ENCODE measurements at regions not wholly inside any gene's neighbourhood (a gene's known extent, or its start where the extent isn't known, plus 50 kb on each side); places are given as distances from the start of the nearest gene placed in this dataset.
A peak's percentile ranks its signal among the peaks of the same experiment; 100 is the strongest.

GRCh38 chr5:67353500-67354450, 157.2 kb upstream of the CD180 start:
- DNase-seq = no peak

DNA sequence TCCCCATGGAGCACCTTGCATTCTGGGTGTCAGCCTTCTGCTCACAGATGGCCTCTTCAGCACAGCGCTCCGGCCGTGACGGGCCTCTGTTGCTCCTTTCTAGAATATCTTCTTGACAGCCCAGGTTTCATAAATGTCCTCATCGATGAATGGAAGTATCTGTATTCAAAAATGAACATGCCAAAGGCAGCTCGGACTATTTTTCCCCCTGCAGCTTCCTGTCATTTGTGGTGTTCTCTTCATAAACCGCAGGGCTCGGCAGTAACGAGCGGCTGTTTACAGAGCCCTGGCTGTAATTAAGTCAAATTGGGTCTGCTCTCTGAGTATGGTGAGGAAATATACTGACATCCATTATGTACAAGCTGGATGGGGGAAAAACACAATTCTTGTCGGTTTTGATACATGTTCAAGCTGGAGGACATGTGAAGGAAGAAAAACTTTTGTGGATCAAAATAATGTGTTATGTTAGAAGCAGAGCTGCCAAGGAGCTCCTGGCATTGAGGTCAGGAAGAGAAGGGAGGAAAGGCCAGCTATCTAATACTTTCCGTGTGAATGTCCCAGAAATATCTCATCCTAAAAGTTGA, 154.1 kb upstream of the CD180 start:
- no peak for DNase-seq

DNA sequence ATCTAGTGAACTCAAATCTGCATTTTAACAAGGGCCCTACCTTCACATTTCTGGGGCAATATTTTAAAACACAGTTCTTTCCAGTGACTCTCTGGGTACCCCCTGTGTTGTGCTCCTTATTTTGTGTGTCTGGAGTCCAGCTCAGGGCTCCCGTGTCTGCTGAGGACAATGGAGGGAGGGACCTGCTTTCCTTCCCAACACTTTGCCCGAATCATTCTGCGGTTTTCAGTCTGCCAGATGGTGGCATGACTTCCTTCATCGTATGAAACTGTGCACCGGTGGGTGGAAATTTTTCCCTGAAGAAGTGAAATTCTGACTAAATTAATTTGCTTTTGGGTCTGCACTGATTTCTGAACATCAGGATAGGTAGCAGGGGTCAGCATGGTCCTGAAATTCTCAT, 153.6 kb upstream of the CD180 start:
- DNase-seq = no peak

DNA sequence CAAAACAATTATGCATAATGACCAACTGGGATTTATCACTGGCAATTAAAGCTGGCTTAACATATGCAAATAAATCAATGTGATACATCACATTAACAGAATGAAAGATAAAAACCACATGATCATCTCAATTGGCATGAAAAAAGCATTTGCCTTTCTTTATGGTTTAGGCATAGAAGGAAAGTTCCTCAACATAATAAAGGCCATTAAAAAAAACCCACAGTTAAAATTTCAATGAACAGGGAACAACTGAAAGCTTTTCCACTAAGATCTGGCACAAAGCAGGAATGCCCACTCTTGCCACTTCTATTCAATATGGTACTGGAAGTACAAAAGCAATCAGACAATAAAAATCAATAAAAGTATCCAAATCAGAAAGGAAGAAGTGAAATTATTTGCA, 151.2 kb upstream of the CD180 start:
- no peak for DNase-seq

GRCh38 chr5:67346611-67347010, 150.0 kb upstream of the CD180 start:
- no peak for DNase-seq

DNA sequence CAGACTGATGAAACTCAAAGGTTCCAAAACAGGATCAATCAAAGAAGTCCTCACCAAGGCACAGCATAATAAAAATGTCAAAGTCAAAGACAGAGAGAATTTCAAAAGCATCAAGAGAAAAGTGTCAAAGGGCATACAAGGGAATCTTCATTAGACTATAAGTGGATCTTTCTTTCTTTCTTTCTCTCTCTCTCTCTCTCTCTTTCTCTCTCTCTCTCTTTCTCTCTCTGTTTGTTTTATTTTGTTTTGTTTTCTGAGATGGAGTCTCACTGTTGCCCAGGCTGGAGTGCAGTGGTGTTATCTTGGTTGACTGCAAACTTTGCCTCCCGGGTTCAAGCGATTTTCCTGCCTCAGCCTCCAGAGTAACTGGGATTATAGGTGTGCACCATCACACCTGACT, 148.3 kb upstream of the CD180 start:
- no peak for DNase-seq

DNA sequence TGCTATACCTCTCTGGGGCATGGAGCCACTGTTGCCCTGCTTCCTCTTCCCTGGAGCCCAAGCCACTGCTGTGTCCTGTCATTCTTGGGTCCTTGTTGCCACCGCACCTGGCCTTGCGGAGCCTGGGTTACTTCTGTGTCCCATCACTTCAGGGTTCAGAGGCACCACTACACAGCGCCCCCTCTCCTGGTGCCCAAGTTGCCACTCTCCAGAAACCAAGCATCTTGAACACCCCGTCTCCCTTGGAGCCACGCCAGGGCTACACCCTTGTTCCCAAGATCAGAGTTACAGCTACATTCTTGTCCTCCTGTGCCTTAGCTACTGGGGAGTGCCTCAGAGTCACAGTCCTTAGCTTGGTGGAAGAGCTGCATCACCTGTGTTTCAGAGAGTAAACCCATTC, 147.2 kb upstream of the CD180 start:
- no peak for DNase-seq

DNA sequence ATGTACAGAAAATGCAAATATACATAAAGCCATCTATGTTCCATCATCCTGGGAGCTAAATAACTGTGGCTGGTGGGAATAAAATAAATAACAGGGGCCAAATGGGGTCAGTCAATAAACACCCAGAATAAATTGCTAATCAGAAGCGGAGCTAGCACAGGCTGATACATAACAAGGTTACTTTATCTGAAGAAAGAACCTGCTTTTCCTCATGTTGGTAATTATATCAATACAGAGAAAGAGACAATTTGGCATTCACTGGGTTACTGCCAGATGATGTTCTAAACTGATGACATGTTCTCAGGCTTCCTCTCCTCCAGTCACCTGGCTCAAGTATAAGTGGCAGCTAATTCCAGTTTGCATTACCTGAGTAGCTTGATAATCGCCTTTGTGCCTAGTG, 144.9 kb upstream of the CD180 start:
- DNase-seq = no peak

- DNase-seq = no peak
Observed at GRCh38 chr5:67339219-67339767, 142.7 kb upstream of the CD180 start.

DNA sequence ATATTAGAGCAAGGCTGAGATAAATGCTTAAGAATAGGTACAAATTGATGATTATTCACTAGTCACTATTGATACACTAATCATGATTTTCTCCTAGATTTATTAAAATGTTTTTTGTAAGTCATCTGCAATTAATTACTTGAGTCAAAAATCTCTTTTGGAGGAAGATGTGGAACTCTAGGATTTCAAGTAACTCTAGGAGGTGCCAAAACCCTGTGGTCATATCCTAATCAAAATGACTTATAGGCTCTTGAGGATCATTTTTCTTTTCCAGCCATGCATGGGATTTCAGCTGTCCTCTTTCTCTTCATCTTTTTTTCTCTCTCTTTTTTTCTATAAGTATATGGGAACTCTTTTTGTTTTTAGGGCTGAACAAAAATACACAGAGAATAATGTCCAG, 141.8 kb upstream of the CD180 start:
- DNase-seq = no peak

- no peak for DNase-seq
Observed at GRCh38 chr5:67337751-67338150, 141.2 kb upstream of the CD180 start.

GRCh38 chr5:67335426-67335825, 138.8 kb upstream of the CD180 start:
- DNase-seq = no peak

DNA sequence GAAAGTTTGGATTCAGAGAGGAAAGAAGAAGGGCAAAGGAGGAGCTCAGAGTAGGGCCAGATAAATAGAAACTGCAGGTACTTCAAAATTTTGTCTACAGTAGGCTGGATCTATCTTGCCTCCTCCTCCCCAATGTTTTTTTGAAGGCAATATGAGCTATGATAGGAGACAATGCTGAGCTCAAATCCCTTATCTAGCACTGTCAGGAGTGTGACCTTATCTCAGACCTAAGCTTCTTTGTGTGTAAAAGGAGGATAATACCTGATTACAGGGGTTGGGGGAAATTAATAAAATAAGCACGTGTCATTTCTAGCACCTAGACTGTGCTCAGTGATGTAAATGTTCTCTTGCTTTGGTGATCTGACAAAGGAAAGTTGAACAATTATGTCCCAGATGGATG, 137.8 kb upstream of the CD180 start:
- no peak for DNase-seq

DNA sequence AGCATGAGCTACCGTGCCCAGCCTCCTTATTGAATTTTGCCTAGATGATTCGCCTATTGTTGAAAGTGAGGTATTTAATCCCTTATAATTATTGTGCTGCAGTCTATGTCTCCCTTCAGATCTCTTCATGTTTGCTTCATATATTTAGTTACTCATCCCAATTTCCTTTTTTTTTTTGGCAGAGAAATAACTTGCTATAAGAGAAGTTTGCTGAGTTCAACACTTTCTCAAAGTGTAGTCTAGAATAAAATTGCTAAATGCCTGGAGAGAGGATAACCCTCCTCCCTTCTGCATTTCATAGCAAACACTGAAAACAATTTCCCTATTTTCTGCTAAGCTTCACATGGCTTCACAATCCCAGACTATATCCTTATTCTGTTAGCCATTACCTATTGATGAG, 136.6 kb upstream of the CD180 start:
- DNase-seq = no peak

- no peak for DNase-seq
Observed at GRCh38 chr5:67331296-67331925, 134.8 kb upstream of the CD180 start.

GRCh38 chr5:67319935-67320725, 123.5 kb upstream of the CD180 start:
- DNase-seq = no peak

DNA sequence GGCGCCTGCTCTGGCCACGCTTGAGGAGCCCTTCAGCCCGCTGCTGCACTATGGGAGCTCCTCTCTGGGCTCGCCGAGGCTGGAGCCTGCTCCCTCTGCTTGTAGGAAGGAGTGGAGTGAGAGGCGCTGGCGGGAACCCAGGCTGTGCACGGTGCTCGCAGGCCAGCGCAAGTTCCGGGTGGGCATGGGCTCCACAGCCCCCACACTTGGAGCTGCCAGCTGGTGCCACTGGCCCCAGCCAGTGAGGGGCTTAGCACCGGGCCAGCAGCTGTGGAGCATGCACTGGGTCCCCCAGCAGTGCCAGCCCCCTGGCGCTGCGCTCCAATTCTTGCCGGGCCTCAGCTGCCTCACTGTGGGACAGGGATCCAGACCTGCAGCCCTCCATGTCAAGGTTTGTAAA, 122.1 kb upstream of the CD180 start:
- no peak for DNase-seq

- DNase-seq = no peak
Observed at GRCh38 chr5:67317603-67318002, 121.0 kb upstream of the CD180 start.

GRCh38 chr5:67316695-67317094, 120.1 kb upstream of the CD180 start:
- DNase-seq = no peak

- DNase-seq = peak; percentile 87 to 98
Observed at GRCh38 chr5:67315082-67315989, 118.7 kb upstream of the CD180 start.

DNA sequence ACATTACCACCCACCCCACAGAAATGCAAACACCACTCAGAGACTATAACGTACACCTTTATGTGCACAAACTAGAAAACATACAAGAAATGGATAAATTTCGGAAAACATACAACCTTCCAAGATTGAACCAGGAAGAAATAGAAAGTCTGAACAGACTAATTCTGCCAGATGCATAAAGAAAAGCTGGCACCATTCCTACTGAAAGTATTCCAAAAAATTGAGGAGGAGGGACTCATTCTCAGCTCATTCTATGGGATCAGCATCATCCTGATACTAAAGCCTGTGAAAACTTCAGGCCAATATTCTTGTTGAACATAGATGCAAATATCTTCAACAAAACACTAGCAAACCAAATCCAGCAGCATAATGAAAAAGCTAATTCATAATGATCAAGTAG, 115.1 kb upstream of the CD180 start:
- DNase-seq = no peak

GRCh38 chr5:67311208-67311607, 114.6 kb upstream of the CD180 start:
- DNase-seq = no peak
